ENCODE measurements at regions not wholly inside any gene's neighbourhood (a gene's known extent, or its start where the extent isn't known, plus 50 kb on each side); places are given as distances from the start of the nearest gene placed in this dataset.

- Histone ChIP-seq H3K9me3 (no peaks in the 10 kb centered on the region), H3K36me3 (no peaks in the 10 kb centered on the region), H3K27ac (no peak overlapping the region), H3K4me3 (no peak overlapping the region), H3K27me3 (no peaks in the 10 kb centered on the region), H3K4me1 (no peaks in the 10 kb centered on the region)
- 93% methylated on average over 1 of the region's 1 CpG for WGBS, 2 donors
- no peak for DNase-seq (ENCODE audit: low spot score in 2 of 2)
- no peak for TF ChIP-seq EP300 (IDR thresholded peaks at IDR 0.05)
- no peak for TF ChIP-seq POLR2A (IDR thresholded peaks at IDR 0.05)
- no peak for TF ChIP-seq CTCF (IDR thresholded peaks at IDR 0.05)
These were observed 185.5 kb upstream of the DYNLRB2 start for GRCh38 chr16:80355335-80355734.

DNA sequence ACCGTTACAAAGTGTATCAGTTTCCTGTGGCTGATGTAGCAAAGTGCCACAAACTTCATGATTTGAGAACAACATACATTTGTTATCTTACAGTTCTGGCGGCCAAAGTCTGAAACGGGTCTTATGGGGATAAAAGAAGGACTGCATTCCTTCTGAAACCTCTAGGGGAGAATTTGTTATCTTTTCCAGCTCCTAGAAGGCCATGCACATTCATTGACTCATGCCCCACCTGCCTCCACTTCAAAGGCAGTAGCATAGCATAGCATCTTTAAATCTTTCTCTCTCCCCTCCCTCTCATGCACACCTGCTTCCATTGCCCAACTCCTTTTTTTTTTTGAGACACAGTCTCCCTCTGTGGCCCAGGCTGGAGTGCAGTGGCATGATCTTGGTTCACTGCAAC, 190.7 kb upstream of the DYNLRB2 start:
- no peak for DNase-seq (ENCODE audit: low spot score in 2 of 2)
- TF ChIP-seq EP300 (IDR thresholded peaks at IDR 0.05): no peak
- no peak for TF ChIP-seq POLR2A (IDR thresholded peaks at IDR 0.05)
- TF ChIP-seq CTCF (IDR thresholded peaks at IDR 0.05): no peak
- peaks cover 0 to 17% (median 0%) of the 10 kb centered on the region in 4 donors for H3K4me1 ChIP-seq
- H3K36me3 ChIP-seq: no peaks in the 10 kb centered on the region
- H3K4me3 ChIP-seq: no peak overlapping the region
- H3K27me3 ChIP-seq: no peaks in the 10 kb centered on the region
- H3K9me3 ChIP-seq: peaks cover 0 to 9% (median 2%) of the 10 kb centered on the region in 4 donors
- H3K27ac ChIP-seq: no peak overlapping the region
- 60 to 64% methylated on average over 3 of the region's 3 CpGs for WGBS, 2 donors

GRCh38 chr16:80347900-80348299, 192.9 kb upstream of the DYNLRB2 start:
- Histone ChIP-seq H3K4me1 (peaks cover 0 to 17% (median 0%) of the 10 kb centered on the region in 4 donors), H3K27ac (peak overlapping the region in 1 of 4 donors; percentile 33), H3K36me3 (no peaks in the 10 kb centered on the region), H3K27me3 (no peaks in the 10 kb centered on the region), H3K9me3 (peaks cover 0 to 9% (median 2%) of the 10 kb centered on the region in 4 donors), H3K4me3 (no peak overlapping the region)
- 18 to 44% methylated on average over 3 of the region's 3 CpGs for WGBS, 2 donors
- DNase-seq (ENCODE audit: low spot score in 2 of 2): peak; percentile 18 to 37
- TF ChIP-seq EP300 (IDR thresholded peaks at IDR 0.05): no peak
- TF ChIP-seq POLR2A (IDR thresholded peaks at IDR 0.05): no peak
- no peak for TF ChIP-seq CTCF (IDR thresholded peaks at IDR 0.05)

- Histone ChIP-seq H3K36me3 (no peaks in the 10 kb centered on the region), H3K4me1 (peaks cover 0 to 17% (median 0%) of the 10 kb centered on the region in 4 donors), H3K4me3 (no peak overlapping the region), H3K27ac (peak overlapping the region in 1 of 4 donors; percentile 33), H3K9me3 (peaks cover 0 to 9% (median 2%) of the 10 kb centered on the region in 4 donors), H3K27me3 (no peaks in the 10 kb centered on the region)
- TF ChIP-seq CTCF (IDR thresholded peaks at IDR 0.05): no peak
- WGBS, 2 donors: 90 to 91% methylated on average over 3 of the region's 3 CpGs
- no peak for DNase-seq (ENCODE audit: low spot score in 2 of 2)
These were observed 193.8 kb upstream of the DYNLRB2 start for GRCh38 chr16:80347002-80347401.

- no peak for DNase-seq (ENCODE audit: low spot score in 2 of 2)
- Histone ChIP-seq H3K4me1 (peaks cover 0 to 17% (median 0%) of the 10 kb centered on the region in 4 donors), H3K9me3 (peaks cover 0 to 9% (median 2%) of the 10 kb centered on the region in 4 donors), H3K4me3 (no peak overlapping the region), H3K27me3 (no peaks in the 10 kb centered on the region), H3K36me3 (no peaks in the 10 kb centered on the region), H3K27ac (no peak overlapping the region)
- TF ChIP-seq POLR2A (IDR thresholded peaks at IDR 0.05) (no peak), CTCF (IDR thresholded peaks at IDR 0.05) (no peak), EP300 (IDR thresholded peaks at IDR 0.05) (no peak)
- 52 to 62% methylated on average over 6 of the region's 6 CpGs for WGBS, 2 donors
These were observed 194.6 kb upstream of the DYNLRB2 start for GRCh38 chr16:80346111-80346632.
